Middle frontal gyrus (tissue), 1 donor: ENCODE measurements at regions not wholly inside any gene's neighbourhood (a gene's known extent, or its start where the extent isn't known, plus 50 kb on each side); places are given as distances from the start of the nearest gene placed in this dataset.

Experiments
- DNase-seq: peaks from one replicate; pipeline ENCODE4 v3.0.0-alpha.2; 2015; ENCODE audit warnings: low spot score; ENCODE audit errors: extremely low spot score

GRCh38 chr6:147903931-147904330 lies 395.4 kb downstream of the SAMD5 start:
- no peak for DNase-seq

- DNase-seq: no peak
Measured at GRCh38 chr6:147904416-147904815, 395.9 kb downstream of the SAMD5 start.

GRCh38 chr6:147905711-147906110 lies 397.2 kb downstream of the SAMD5 start:
- DNase-seq: no peak

GRCh38 chr6:147906361-147906760 lies 397.9 kb downstream of the SAMD5 start:
- DNase-seq: no peak

- no peak for DNase-seq
Measured at GRCh38 chr6:147909640-147910039, 401.1 kb downstream of the SAMD5 start.

GRCh38 chr6:147910281-147910680 lies 401.8 kb downstream of the SAMD5 start:
- no peak for DNase-seq

GRCh38 chr6:147911057-147911456 lies 402.6 kb downstream of the SAMD5 start:
- no peak for DNase-seq

- no peak for DNase-seq
Measured at GRCh38 chr6:147911686-147912085, 403.2 kb downstream of the SAMD5 start.

GRCh38 chr6:147922799-147923198 lies 414.3 kb downstream of the SAMD5 start:
- no peak for DNase-seq

- no peak for DNase-seq
Measured at GRCh38 chr6:147924598-147924997, 416.1 kb downstream of the SAMD5 start.

- no peak for DNase-seq
Measured at GRCh38 chr6:147925826-147926225, 416.8 kb upstream of the SASH1 start.

GRCh38 chr6:147930745-147931144 lies 411.9 kb upstream of the SASH1 start:
- no peak for DNase-seq

GRCh38 chr6:147933224-147933623 lies 409.4 kb upstream of the SASH1 start:
- DNase-seq: no peak

- no peak for DNase-seq
Measured at GRCh38 chr6:147935656-147936055, 407.0 kb upstream of the SASH1 start.

GRCh38 chr6:147936703-147937470 lies 405.8 kb upstream of the SASH1 start:
- no peak for DNase-seq

GRCh38 chr6:147941143-147941542 lies 401.5 kb upstream of the SASH1 start:
- DNase-seq: no peak

- no peak for DNase-seq
Measured at GRCh38 chr6:147942363-147942762, 400.3 kb upstream of the SASH1 start.

GRCh38 chr6:147944122-147944521 lies 398.5 kb upstream of the SASH1 start:
- DNase-seq: no peak

GRCh38 chr6:147947521-147947920 lies 395.1 kb upstream of the SASH1 start:
- DNase-seq: no peak

GRCh38 chr6:147949981-147950622 lies 392.5 kb upstream of the SASH1 start:
- DNase-seq: no peak

GRCh38 chr6:147950623-147950987 lies 392.0 kb upstream of the SASH1 start:
- no peak for DNase-seq

- no peak for DNase-seq
Measured at GRCh38 chr6:147951726-147952125, 390.9 kb upstream of the SASH1 start.

- DNase-seq: no peak
Measured at GRCh38 chr6:147954938-147955337, 387.7 kb upstream of the SASH1 start.
